K562 (cell line): ENCODE measurements at regions not wholly inside any gene's neighbourhood (a gene's known extent, or its start where the extent isn't known, plus 50 kb on each side); places are given as distances from the start of the nearest gene placed in this dataset.

Source experiments
- ATAC-seq: fragments of 200-7000 bp; cut with Tn5 transposase; 3 replicates; pipeline ENCODE4 v1.9.1; 2020; ENCODE audit warnings: moderate library complexity
- BruUV-seq: library from RNA; stranded (reverse); fragments of 400-500 nt; replicated peaks from 2 replicates; lab custom pipeline; 2021; lab: Mats Ljungman, UMichigan
- CTCF ChIA-PET: fragments of 300-600 bp; formaldehyde crosslinking; extraction: SDS; loops from one replicate; lab custom pipeline; 2021; ENCODE audit warnings: low intra/inter-chr PET ratio; lab: Yijun Ruan, JAX
- POLR2A ChIA-PET: fragments of 300-600, 350-650 bp; sonication (Branson Sonifier 250); formaldehyde crosslinking; extraction: SDS; loops from one replicate; lab custom pipeline; 2021; ENCODE audit warnings: antibody characterized with exemption, inconsistent platforms; lab: Yijun Ruan, JAX
- DNase-seq, 4 experiments: peaks; one replicate each; pipeline versions ENCODE4 v3.0.0 to v3.0.0-alpha.2; 2011 to 2018; ENCODE audit warnings: low spot score in 3 of 4, mixed read lengths in 3 of 4; ENCODE audit errors: extremely low read depth in 1 of 4
- FAIRE-seq: peaks from 2 replicates; lab custom pipeline; 2011; peaks lifted over from hg19 to GRCh38; lab: Jason Lieb, UNC
- H2AFZ ChIP-seq: 2 replicates; pipeline ENCODE4 v1.6.0; 2011; ENCODE audit warnings: low read depth, low read length, control low read depth, inconsistent platforms
- H3K27ac ChIP-seq: fragments of 200-600 bp; 3 replicates; pipeline ENCODE4 v1.8.0; 2011; ENCODE audit warnings: low read depth, mild to moderate bottlenecking, control low read depth, inconsistent platforms, low read length, moderate library complexity, mixed read lengths; ENCODE audit errors: extremely low read depth
- H3K27me3 ChIP-seq, 2 experiments: fragments of 300-600 bp in 1 of 2; 2 replicates in 1 of 2; 3 replicates in 1 of 2; pipeline versions ENCODE4 v1.6.0 to v1.8.0; 2011; ENCODE audit warnings: inconsistent platforms in 2 of 2, low read length in 2 of 2, mild to moderate bottlenecking in 1 of 2, mixed read lengths in 1 of 2, moderate library complexity in 1 of 2; ENCODE audit not compliant: control insufficient read depth in 2 of 2, insufficient read depth in 2 of 2
- H3K36me3 ChIP-seq: fragments of 300-600 bp; 3 replicates; pipeline ENCODE4 v1.8.0; 2011; ENCODE audit warnings: mild to moderate bottlenecking, low read length, inconsistent platforms; ENCODE audit not compliant: control insufficient read depth, insufficient read depth
- H3K4me1 ChIP-seq, 2 experiments: fragments of 200-600 bp in 1 of 2; replicated peaks in 1 of 2; 2 replicates in 1 of 2; 3 replicates in 1 of 2; pipeline versions ENCODE4 v1.5.1 to v1.8.0; 2011; ENCODE audit warnings: inconsistent platforms in 2 of 2, low read length in 2 of 2, mild to moderate bottlenecking in 1 of 2, mixed read lengths in 1 of 2, moderate library complexity in 1 of 2; ENCODE audit not compliant: control insufficient read depth in 2 of 2, insufficient read depth in 2 of 2
- H3K4me2 ChIP-seq: 2 replicates; pipeline ENCODE4 v1.6.1; 2011; ENCODE audit warnings: low read length, control low read depth, inconsistent platforms, mixed read lengths; ENCODE audit not compliant: insufficient read depth
- H3K4me3 ChIP-seq: fragments of 200-600 bp; sonication (generic), shearing (Covaris generic); 2 replicates; pipeline ENCODE4 v1.5.1; 2016; ENCODE audit warnings: control low read depth, inconsistent platforms
- H3K79me2 ChIP-seq: fragments of 200-600 bp; 3 replicates; pipeline ENCODE4 v1.8.0; 2011; ENCODE audit warnings: low read length, inconsistent platforms; ENCODE audit not compliant: control insufficient read depth, insufficient read depth
- H3K9ac ChIP-seq, 2 experiments: 2 replicates each; pipeline versions ENCODE4 v1.6.0 to v1.6.1; 2011; ENCODE audit warnings: low read depth in 2 of 2, low read length in 2 of 2, control low read depth in 1 of 2, inconsistent platforms in 1 of 2, mild to moderate bottlenecking in 1 of 2, mixed read lengths in 1 of 2; ENCODE audit not compliant: insufficient read depth in 1 of 2
- H3K9me1 ChIP-seq: one replicate; pipeline ENCODE4 v1.6.0; 2011; ENCODE audit warnings: inconsistent platforms, mild to moderate bottlenecking, low read length, moderate library complexity; ENCODE audit not compliant: control insufficient read depth, insufficient read depth
- H3K9me3 ChIP-seq: replicated peaks from 2 replicates; pipeline ENCODE4 v1.5.1; 2011; ENCODE audit warnings: low read depth, low read length, inconsistent platforms; ENCODE audit not compliant: control insufficient read depth, insufficient read depth
- H4K20me1 ChIP-seq: replicated peaks from 2 replicates; pipeline ENCODE4 v1.6.1; 2011; ENCODE audit warnings: low read length, inconsistent platforms, mixed read lengths; ENCODE audit not compliant: control insufficient read depth, insufficient read depth
- ARHGAP35 ChIP-seq: fragments of 450-650 bp; IDR thresholded peaks from 2 replicates; pipeline ENCODE4 v1.6.1; 2018; ENCODE audit not compliant: partially characterized antibody
- CBFA2T2 ChIP-seq: fragments of 450-650 bp; conservative IDR thresholded peaks from 2 replicates; pipeline ENCODE4 v1.6.1; 2017; ENCODE audit warnings: mild to moderate bottlenecking
- EHMT2 ChIP-seq: fragments of 450-650 bp; IDR thresholded peaks from 2 replicates; pipeline ENCODE4 v1.6.1; 2018; ENCODE audit warnings: antibody characterized with exemption
- KDM1A ChIP-seq, 2 experiments: fragments of 450-650 bp; IDR thresholded peaks; 2 replicates each; pipeline ENCODE4 v1.6.1; 2016; ENCODE audit warnings: mild to moderate bottlenecking in 2 of 2
- MCM7 ChIP-seq, 2 experiments: fragments of 450-650 bp; IDR thresholded peaks; 2 replicates each; pipeline ENCODE4 v1.6.1; 2016 to 2018
- MXI1 ChIP-seq: IDR thresholded peaks from 2 replicates; pipeline ENCODE4 v1.6.1; 2011; ENCODE audit warnings: low read depth, mild to moderate bottlenecking, improper control_type of control experiment, low read length
- POU5F1 ChIP-seq: fragments of 150-350 bp; IDR thresholded peaks from 2 replicates; pipeline ENCODE4 v1.6.1; 2014; ENCODE audit warnings: borderline replicate concordance, low read length, low read depth, mild to moderate bottlenecking; ENCODE audit not compliant: partially characterized antibody
- RBFOX2 ChIP-seq: fragments of 200-400 bp; formaldehyde crosslinking; IDR thresholded peaks from 2 replicates; pipeline ENCODE4 v1.6.1; 2017; ENCODE audit warnings: low read depth, mild to moderate bottlenecking, low read length, moderate library complexity
- SREBF2 ChIP-seq: sonication (generic); formaldehyde crosslinking; IDR thresholded peaks from 2 replicates; pipeline ENCODE4 v1.4.0; 2020; ENCODE audit warnings: mild to moderate bottlenecking, missing genetic modification reagents
- ZKSCAN3 ChIP-seq: fragments of 250-450 bp; sonication (Bioruptor Pico); IDR thresholded peaks from 2 replicates; pipeline ENCODE4 v1.4.0; 2020
- WGBS: fragments of 100-300 bp; shearing (Covaris generic); methylation state at CpG from one replicate; pipeline ENCODE4 v1.1.6; 2016; ENCODE audit warnings: low coverage, mixed read lengths; ENCODE audit not compliant: insufficient coverage; ENCODE audit errors: missing lambda C conversion rate; 5-methylcytosine and 5-hydroxymethylcytosine counted together
- in situ Hi-C: fragments of 300-500 bp; cut with MboI; formaldehyde crosslinking; loops from 4 replicates; pipeline ENCODE4 v1.15.0; 2018; ENCODE audit warnings: inconsistent platforms, mixed read lengths
- intact Hi-C: fragments of 100-400 bp; cut with micrococcal nuclease; formaldehyde crosslinking; loops from 2 replicates; pipeline ENCODE4 v1.14.2; 2022
- TF ChIP-seq, protein P1 (sequence below): fragments of 450-650 bp; conservative IDR thresholded peaks from 2 replicates; pipeline ENCODE4 v1.6.1; 2016; ENCODE audit warnings: missing genetic modification characterization, low read depth, mild to moderate bottlenecking, control low read depth, missing compliant biosample characterization
- TF ChIP-seq, protein P2 (sequence below): fragments of 250-450 bp; sonication (Bioruptor Pico); IDR thresholded peaks from 2 replicates; pipeline ENCODE4 v1.5.0; 2022; ENCODE audit warnings: mild to moderate bottlenecking
- TF ChIP-seq, protein P3 (sequence below): fragments of 250-450 bp; sonication (Bioruptor Pico); IDR thresholded peaks from 2 replicates; pipeline ENCODE4 v1.4.0; 2020

DNA sequence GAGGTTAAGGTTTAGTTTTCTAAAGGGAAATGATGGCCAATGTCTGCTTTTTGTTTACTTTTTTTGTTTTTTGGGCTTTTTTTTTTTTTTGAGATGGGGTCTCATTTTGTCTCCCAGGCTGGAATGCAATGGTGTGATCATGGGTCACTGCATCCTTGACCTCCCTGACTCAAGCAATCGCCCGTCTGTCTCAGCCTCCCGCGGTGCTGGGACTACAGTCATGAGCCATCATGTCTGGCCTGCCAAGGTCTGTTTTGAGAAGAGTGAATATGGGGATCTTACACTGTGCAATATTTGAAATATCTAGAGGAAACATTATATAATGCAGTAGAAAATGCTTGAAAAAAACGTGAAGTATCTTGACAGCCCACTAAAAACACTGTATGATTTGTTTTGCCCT is 162.5 kb downstream of the GASK1B start:
- WGBS = 0% methylated on average over 5 of the region's 5 CpGs
- H3K4me2 ChIP-seq = no peak overlapping the region
- DNase-seq (no peak), FAIRE-seq (no peak)
- no peak overlapping the region for H3K27ac ChIP-seq
- no peaks in the 10 kb centered on the region for H3K4me1 ChIP-seq
- H3K36me3 ChIP-seq = no peaks in the 10 kb centered on the region
- no peak for TF ChIP-seq MCM7 (IDR thresholded peaks at IDR 0.05)
- TF ChIP-seq MXI1 = no peak
- no peak for TF ChIP-seq ARHGAP35
- no peak for TF ChIP-seq SREBF2 (CRISPR knock-in tag)
- no peak for TF ChIP-seq ZKSCAN3
- TF ChIP-seq EHMT2 = no peak
- TF ChIP-seq, protein P1, sequence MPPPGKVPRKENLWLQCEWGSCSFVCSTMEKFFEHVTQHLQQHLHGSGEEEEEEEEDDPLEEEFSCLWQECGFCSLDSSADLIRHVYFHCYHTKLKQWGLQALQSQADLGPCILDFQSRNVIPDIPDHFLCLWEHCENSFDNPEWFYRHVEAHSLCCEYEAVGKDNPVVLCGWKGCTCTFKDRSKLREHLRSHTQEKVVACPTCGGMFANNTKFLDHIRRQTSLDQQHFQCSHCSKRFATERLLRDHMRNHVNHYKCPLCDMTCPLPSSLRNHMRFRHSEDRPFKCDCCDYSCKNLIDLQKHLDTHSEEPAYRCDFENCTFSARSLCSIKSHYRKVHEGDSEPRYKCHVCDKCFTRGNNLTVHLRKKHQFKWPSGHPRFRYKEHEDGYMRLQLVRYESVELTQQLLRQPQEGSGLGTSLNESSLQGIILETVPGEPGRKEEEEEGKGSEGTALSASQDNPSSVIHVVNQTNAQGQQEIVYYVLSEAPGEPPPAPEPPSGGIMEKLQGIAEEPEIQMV (tag) = no peak
- TF ChIP-seq, protein P2, sequence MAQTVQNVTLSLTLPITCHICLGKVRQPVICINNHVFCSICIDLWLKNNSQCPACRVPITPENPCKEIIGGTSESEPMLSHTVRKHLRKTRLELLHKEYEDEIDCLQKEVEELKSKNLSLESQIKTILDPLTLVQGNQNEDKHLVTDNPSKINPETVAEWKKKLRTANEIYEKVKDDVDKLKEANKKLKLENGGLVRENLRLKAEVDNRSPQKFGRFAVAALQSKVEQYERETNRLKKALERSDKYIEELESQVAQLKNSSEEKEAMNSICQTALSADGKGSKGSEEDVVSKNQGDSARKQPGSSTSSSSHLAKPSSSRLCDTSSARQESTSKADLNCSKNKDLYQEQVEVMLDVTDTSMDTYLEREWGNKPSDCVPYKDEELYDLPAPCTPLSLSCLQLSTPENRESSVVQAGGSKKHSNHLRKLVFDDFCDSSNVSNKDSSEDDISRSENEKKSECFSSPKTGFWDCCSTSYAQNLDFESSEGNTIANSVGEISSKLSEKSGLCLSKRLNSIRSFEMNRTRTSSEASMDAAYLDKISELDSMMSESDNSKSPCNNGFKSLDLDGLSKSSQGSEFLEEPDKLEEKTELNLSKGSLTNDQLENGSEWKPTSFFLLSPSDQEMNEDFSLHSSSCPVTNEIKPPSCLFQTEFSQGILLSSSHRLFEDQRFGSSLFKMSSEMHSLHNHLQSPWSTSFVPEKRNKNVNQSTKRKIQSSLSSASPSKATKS (CRISPR knock-in tag) = no peak
- TF ChIP-seq KDM1A (IDR thresholded peaks at IDR 0.05) = no peak
- TF ChIP-seq CBFA2T2 = no peak
- no peak for TF ChIP-seq POU5F1
- TF ChIP-seq RBFOX2 = no peak
- TF ChIP-seq, protein P3, sequence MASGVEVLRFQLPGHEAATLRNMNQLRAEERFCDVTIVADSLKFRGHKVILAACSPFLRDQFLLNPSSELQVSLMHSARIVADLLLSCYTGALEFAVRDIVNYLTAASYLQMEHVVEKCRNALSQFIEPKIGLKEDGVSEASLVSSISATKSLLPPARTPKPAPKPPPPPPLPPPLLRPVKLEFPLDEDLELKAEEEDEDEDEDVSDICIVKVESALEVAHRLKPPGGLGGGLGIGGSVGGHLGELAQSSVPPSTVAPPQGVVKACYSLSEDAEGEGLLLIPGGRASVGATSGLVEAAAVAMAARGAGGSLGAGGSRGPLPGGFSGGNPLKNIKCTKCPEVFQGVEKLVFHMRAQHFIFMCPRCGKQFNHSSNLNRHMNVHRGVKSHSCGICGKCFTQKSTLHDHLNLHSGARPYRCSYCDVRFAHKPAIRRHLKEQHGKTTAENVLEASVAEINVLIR (CRISPR knock-in tag) = no peak
- TF ChIP-seq, all 486 proteins: peak for 0
- ATAC-seq = no peak
- Histone ChIP-seq H4K20me1 (no peaks in the 10 kb centered on the region), H3K9me1 (no peaks in the 10 kb centered on the region), H3K9me3 (no peaks in the 10 kb centered on the region), H3K9ac (no peak overlapping the region), H3K4me3 (no peak overlapping the region), H3K27me3 (no peaks in the 10 kb centered on the region), H2AFZ (no peak overlapping the region), H3K79me2 (no peaks in the 10 kb centered on the region)
- POLR2A ChIA-PET = no interaction called here
- CTCF ChIA-PET = no interaction called here
- in situ Hi-C loops = no loop called here
- no TSS peak for BruUV-seq
- intact Hi-C loops = no loop called here
